ENCODE measurements at regions not wholly inside any gene's neighbourhood (a gene's known extent, or its start where the extent isn't known, plus 50 kb on each side); places are given as distances from the start of the nearest gene placed in this dataset.

DNA sequence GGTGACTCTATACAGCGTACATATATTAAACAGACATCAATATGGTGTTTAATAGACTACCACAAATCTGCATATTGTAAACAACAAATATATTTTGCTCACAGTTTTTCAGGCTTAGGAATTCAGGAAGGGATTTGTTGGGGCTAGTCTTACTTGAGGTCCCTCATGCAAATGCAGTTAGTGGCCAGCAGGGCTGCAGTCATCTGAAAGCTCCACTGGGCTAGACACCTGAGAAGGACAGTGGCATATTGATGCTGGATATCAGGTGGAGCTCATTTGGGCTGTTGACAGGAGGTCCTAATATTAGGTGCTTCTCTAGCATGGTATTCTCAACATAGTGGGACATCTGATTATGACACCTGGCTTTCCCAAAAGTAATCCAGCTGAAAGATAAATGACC is 493.8 kb upstream of the PABPC4L start:
- ChIA-PET POLR2A (no interaction called here), CTCF (no interaction called here)
- DNase-seq (ENCODE audit: extremely low spot score), result no peak
- no peak for TF ChIP-seq CTCF (IDR thresholded peaks at IDR 0.05; ENCODE audit: control extremely low read depth, extremely low read depth, low read depth, missing control alignments)

- POLR2A ChIA-PET, result no interaction called here
- CTCF ChIA-PET, result no interaction called here
- DNase-seq (ENCODE audit: extremely low spot score), result no peak
- no peak for TF ChIP-seq CTCF (IDR thresholded peaks at IDR 0.05; ENCODE audit: control extremely low read depth, extremely low read depth, low read depth, missing control alignments)
Measured at GRCh38 chr4:134691915-134692314, 490.3 kb upstream of the PABPC4L start.

- ChIA-PET POLR2A (no interaction called here), CTCF (no interaction called here)
- TF ChIP-seq CTCF (IDR thresholded peaks at IDR 0.05; ENCODE audit: control extremely low read depth, extremely low read depth, low read depth, missing control alignments), result no peak
- no peak for DNase-seq (ENCODE audit: extremely low spot score)
Measured at GRCh38 chr4:134687646-134688628, 486.3 kb upstream of the PABPC4L start.

DNA sequence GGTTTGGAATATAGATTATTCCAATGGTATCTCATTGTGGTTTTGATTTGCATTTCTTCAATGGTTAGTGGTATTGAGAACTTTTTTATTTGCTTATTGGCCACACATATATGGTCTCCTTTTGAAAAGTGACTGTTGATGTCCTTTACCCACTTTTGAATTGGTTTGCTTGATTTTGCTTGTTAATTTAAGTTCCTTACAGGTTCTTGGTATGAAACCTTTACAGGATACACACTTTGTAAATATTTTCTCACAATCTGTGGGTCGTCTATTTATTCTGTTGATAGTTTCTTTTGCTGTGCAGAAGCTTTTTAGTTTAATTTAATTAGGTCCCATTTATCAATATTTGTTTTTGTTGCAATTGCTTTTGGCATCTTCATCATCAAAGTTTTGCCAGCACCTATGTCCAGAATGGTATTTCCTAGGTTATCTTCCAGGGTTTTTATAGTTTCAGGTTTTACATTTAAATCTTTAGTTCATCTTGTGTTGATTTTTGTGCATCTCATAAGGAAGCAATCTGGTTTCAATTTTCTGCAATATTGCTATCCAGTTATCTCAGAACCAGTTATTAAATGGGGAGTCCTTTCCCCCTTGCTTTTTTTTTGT is 475.7 kb upstream of the PABPC4L start:
- CTCF ChIA-PET, result no interaction called here
- DNase-seq (ENCODE audit: extremely low spot score), result no peak
- POLR2A ChIA-PET, result no interaction called here
- TF ChIP-seq CTCF (IDR thresholded peaks at IDR 0.05; ENCODE audit: control extremely low read depth, extremely low read depth, low read depth, missing control alignments), result no peak

GRCh38 chr4:134668237-134668636 is 466.6 kb upstream of the PABPC4L start:
- TF ChIP-seq CTCF (IDR thresholded peaks at IDR 0.05; ENCODE audit: control extremely low read depth, extremely low read depth, low read depth, missing control alignments), result no peak
- CTCF ChIA-PET, result interaction anchor here (1.3 to 1.7 kb wide), 2 partner anchors 12 to 18 kb away, joined by 3 to 5 read pairs; no protein-coding TSS in a partner anchor
- no peak for DNase-seq (ENCODE audit: extremely low spot score)
- POLR2A ChIA-PET, result no interaction called here

- no peak for TF ChIP-seq CTCF (IDR thresholded peaks at IDR 0.05; ENCODE audit: control extremely low read depth, extremely low read depth, low read depth, missing control alignments)
- DNase-seq (ENCODE audit: extremely low spot score), result no peak
- CTCF ChIA-PET, result interaction anchor here (1.1 to 2.3 kb wide), 2 partner anchors 9 kb away, joined by 3 to 10 read pairs; no protein-coding TSS in a partner anchor
- POLR2A ChIA-PET, result no interaction called here
Measured at GRCh38 chr4:134666640-134667039, 465.1 kb upstream of the PABPC4L start.
